ENCODE measurements at regions not wholly inside any gene's neighbourhood (a gene's known extent, or its start where the extent isn't known, plus 50 kb on each side); places are given as distances from the start of the nearest gene placed in this dataset.

DNA sequence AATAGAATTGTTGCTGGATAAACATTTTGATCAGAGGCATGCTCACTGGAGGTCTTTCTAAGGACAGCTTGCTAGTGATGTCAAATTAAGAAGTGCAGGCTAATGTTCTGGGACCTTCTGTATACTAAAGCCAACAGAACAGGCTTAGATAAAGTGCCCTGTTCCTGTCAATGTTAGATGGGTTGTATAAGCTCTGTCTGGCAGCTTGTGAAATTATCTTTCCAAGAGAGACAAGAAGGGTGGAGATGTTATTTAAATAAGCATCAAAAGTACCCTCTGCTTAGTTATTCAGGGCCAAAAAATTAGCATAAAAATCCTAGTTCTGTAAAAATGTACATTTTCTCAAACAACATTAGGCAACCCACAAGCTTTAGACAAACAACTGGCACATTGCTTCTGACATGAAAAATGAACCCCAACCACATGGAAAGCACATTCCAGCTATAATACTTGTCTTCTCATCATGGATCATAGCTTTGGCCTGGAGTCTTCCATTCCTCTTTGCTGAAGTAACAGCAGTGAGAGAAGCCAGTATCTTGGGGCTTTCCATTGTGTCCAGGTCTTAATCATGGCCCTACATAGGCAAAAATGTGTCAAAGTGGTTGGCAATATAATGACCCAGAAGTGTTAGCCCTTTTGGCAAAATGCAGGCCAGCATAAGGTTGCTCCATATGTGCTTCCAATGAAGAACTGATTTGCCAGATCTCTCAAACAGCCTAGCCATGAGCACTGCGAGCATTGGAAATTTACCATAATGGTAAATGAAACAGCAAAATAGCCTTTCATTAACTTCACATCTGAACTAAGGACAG is 478.1 kb upstream of the ZNF804A start:
- H3K4me3 ChIP-seq (ENCODE audit: low read depth, low read length) = no peak overlapping the region
- no peak for DNase-seq (ENCODE audit: low read depth)
- TF ChIP-seq, protein P1, sequence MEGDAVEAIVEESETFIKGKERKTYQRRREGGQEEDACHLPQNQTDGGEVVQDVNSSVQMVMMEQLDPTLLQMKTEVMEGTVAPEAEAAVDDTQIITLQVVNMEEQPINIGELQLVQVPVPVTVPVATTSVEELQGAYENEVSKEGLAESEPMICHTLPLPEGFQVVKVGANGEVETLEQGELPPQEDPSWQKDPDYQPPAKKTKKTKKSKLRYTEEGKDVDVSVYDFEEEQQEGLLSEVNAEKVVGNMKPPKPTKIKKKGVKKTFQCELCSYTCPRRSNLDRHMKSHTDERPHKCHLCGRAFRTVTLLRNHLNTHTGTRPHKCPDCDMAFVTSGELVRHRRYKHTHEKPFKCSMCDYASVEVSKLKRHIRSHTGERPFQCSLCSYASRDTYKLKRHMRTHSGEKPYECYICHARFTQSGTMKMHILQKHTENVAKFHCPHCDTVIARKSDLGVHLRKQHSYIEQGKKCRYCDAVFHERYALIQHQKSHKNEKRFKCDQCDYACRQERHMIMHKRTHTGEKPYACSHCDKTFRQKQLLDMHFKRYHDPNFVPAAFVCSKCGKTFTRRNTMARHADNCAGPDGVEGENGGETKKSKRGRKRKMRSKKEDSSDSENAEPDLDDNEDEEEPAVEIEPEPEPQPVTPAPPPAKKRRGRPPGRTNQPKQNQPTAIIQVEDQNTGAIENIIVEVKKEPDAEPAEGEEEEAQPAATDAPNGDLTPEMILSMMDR (conservative IDR thresholded peaks at IDR 0.05; ENCODE audit: low read depth, low read length) = no peak

DNA sequence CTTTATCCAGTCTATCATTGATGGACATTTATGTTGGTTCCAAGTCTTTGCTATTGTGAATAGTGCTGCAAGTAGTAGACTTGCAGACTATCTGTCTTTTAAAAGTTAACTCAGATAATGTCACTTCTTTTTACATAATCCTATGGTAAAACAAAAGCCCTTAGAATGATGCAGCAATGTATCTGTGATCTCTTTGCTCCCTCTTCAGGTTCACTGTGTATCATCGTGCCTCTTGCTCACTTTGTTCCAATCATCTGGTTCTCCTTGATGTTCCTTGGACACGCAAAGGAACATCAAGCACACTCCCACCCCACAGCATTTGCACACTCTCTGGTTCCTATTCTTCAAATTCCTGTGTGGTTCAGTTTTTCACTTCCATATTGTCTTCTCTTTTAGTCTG is 472.5 kb upstream of the ZNF804A start:
- no peak for DNase-seq (ENCODE audit: low read depth)
- no peak overlapping the region for H3K4me3 ChIP-seq (ENCODE audit: low read depth, low read length)
- TF ChIP-seq, protein P1 (conservative IDR thresholded peaks at IDR 0.05; ENCODE audit: low read depth, low read length) = no peak

- TF ChIP-seq, protein P1 (conservative IDR thresholded peaks at IDR 0.05; ENCODE audit: low read depth, low read length) = no peak
- no peak overlapping the region for H3K4me3 ChIP-seq (ENCODE audit: low read depth, low read length)
- no peak for DNase-seq (ENCODE audit: low read depth)
Measured at GRCh38 chr2:184129073-184129472, 469.3 kb upstream of the ZNF804A start.

DNA sequence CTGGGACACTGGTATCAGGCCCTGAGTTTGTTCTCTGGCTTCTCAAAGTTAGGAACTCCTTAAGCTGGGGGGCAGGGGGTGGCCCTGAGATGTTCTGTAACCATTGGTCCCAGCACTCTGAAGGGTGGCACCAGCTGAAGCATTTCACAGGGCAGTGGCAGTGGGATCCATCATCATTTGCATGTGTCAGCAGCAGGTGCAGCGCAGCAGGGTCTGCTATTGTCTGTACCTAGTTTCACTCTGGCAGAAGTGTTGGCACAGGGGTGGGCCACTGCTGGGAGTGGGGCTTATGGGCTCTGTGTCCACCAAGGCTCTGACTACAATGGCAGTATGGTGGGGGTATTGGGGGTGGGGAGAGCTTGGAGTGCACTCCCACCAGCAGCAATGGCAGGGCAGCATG is 460.4 kb upstream of the ZNF804A start:
- TF ChIP-seq, protein P1 (conservative IDR thresholded peaks at IDR 0.05; ENCODE audit: low read depth, low read length) = no peak
- DNase-seq (ENCODE audit: low read depth) = no peak
- H3K4me3 ChIP-seq (ENCODE audit: low read depth, low read length) = no peak overlapping the region

DNA sequence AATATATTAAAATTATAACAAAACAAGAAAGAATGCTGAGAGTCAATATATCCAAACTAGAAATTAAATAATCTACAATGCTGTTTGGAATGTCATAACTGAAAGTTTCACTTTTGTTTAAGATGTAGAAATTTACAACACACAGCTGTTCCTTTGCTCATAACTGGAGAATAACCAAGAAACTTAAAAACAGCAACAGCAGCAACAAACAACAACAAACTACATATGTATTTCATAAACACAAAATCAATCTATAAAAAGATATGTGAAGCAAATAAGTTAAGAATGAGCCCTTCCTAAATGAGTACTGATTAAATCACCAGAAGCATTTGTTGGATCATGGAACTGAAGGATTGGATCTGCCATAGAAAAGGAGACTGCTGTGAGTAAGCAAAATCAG is 456.5 kb upstream of the ZNF804A start:
- DNase-seq (ENCODE audit: low read depth) = no peak
- TF ChIP-seq, protein P1 (conservative IDR thresholded peaks at IDR 0.05; ENCODE audit: low read depth, low read length) = no peak
- H3K4me3 ChIP-seq (ENCODE audit: low read depth, low read length) = no peak overlapping the region

DNA sequence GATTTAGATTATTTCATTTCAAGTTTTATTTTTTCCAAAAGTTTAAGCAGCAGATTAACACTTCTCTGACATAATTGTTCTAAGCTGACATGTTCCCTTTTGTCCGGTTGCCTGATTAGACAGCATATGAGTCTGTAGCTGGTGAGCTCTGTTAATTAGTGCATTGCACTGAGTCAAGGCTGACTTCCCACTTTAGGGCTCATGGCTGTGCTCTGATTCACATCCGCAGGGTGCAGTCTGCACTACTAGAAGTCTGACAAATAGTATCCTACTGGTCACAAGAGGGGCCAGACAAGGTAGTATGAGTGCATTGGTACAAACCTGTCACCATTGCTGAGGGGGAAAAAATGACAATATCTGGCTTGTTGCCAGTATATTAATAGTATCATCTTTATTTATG is 443.9 kb upstream of the ZNF804A start:
- peak; percentile 41 for DNase-seq (ENCODE audit: low read depth)
- H3K4me3 ChIP-seq (ENCODE audit: low read depth, low read length) = no peak overlapping the region
- TF ChIP-seq, protein P1 (conservative IDR thresholded peaks at IDR 0.05; ENCODE audit: low read depth, low read length) = no peak

DNA sequence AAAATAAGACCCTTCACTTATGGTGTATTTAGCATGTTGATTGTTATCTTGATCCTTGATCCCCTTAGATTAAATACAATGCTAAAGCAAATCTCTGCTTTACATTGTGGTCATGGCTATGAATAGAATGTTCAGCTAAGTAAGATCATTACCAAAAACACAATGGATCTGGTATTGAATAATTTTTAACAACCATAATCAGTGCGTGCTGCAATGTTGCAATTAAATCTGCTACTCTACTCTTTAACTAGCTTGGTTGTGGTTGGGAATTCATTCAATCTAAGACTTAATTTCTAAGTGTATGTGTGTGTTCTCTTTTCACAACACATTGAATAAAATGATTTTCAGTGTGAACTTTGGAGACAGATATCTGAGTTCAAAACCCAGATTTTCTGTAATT is 442.5 kb upstream of the ZNF804A start:
- H3K4me3 ChIP-seq (ENCODE audit: low read depth, low read length) = no peak overlapping the region
- DNase-seq (ENCODE audit: low read depth) = no peak
- TF ChIP-seq, protein P1 (conservative IDR thresholded peaks at IDR 0.05; ENCODE audit: low read depth, low read length) = no peak

All from epithelial cell of proximal tubule (primary cell).